DND-41 (cell line): ENCODE measurements at regions not wholly inside any gene's neighbourhood (a gene's known extent, or its start where the extent isn't known, plus 50 kb on each side); places are given as distances from the start of the nearest gene placed in this dataset.

Experiments
- CTCF ChIP-seq: IDR thresholded peaks from 2 replicates; pipeline ENCODE4 v1.5.1; 2012; ENCODE audit warnings: borderline replicate concordance, low read length, moderate library complexity, mild to moderate bottlenecking; ENCODE audit not compliant: poor library complexity, severe bottlenecking; ENCODE audit errors: extremely low read depth
- EZH2 ChIP-seq: IDR thresholded peaks from 3 replicates; pipeline ENCODE4 v1.6.1; 2012; ENCODE audit warnings: borderline replicate concordance, low read depth, mild to moderate bottlenecking, moderate library complexity, low read length, inconsistent platforms; ENCODE audit not compliant: severe bottlenecking

GRCh38 chr4:138588501-138588900 lies 346.4 kb upstream of the SLC7A11 start:
- TF ChIP-seq CTCF (no peak), EZH2 (no peak)
